Upper lobe of left lung (tissue), 6 donors: ENCODE measurements at regions not wholly inside any gene's neighbourhood (a gene's known extent, or its start where the extent isn't known, plus 50 kb on each side); places are given as distances from the start of the nearest gene placed in this dataset.

ENCODE experiments used
- ATAC-seq, 2 donors: fragments of 200-7000 bp; cut with Tn5 transposase; one replicate each; pipeline ENCODE4 v1.9.1; 2022; ENCODE audit warnings: mild to moderate bottlenecking in 2 of 2, moderate library complexity in 2 of 2; ENCODE audit not compliant: low FRiP score in 2 of 2
- DNase-seq, 2 donors: peaks; one replicate each; pipeline ENCODE4 v3.0.0-alpha.2; 2019 to 2020
- H3K27ac ChIP-seq, 4 donors: fragments of 200-600 bp; sonication (generic); one replicate each; pipeline ENCODE4 v1.5.1; 2016 to 2019
- H3K27me3 ChIP-seq, 4 donors: fragments of 200-600 bp; sonication (generic); one replicate each; pipeline ENCODE4 v1.5.1; 2017 to 2019
- H3K36me3 ChIP-seq, 4 donors: fragments of 200-600 bp; sonication (generic); one replicate each; pipeline ENCODE4 v1.5.1; 2016 to 2019
- H3K4me1 ChIP-seq, 4 donors: fragments of 200-600 bp; sonication (generic); one replicate each; pipeline ENCODE4 v1.5.1; 2018 to 2019
- H3K4me3 ChIP-seq, 4 donors: fragments of 200-600 bp; sonication (generic); one replicate each; pipeline ENCODE4 v1.5.1; 2017 to 2019; ENCODE audit warnings: mild to moderate bottlenecking in 2 of 4, moderate library complexity in 1 of 4
- H3K9me3 ChIP-seq, 4 donors: fragments of 200-600 bp; sonication (generic); one replicate each; pipeline ENCODE4 v1.5.1; 2018 to 2019
- EP300 ChIP-seq, 4 donors: sonication (generic); formaldehyde crosslinking; IDR thresholded peaks; one replicate each; pipeline ENCODE4 v1.5.1; 2017; ENCODE audit warnings: antibody characterized with exemption in 4 of 4, control low read depth in 2 of 4
- POLR2A ChIP-seq, 4 donors: fragments of 450-650 bp; IDR thresholded peaks; one replicate each; pipeline ENCODE4 v1.5.1; 2016 to 2017; ENCODE audit warnings: antibody characterized with exemption in 4 of 4, mild to moderate bottlenecking in 2 of 4
- POLR2AphosphoS5 ChIP-seq, 2 donors: sonication (generic); formaldehyde crosslinking; IDR thresholded peaks; one replicate each; pipeline ENCODE4 v1.5.1; 2017; ENCODE audit warnings: antibody characterized with exemption in 2 of 2
- WGBS, 2 donors: methylation state at CpG; one replicate each; pipeline ENCODE4 v1.1.5; 2017 to 2018; 5-methylcytosine and 5-hydroxymethylcytosine counted together
- TF ChIP-seq, protein P1 (sequence below), 6 experiments: fragments of 450-650 bp in 4 of 6; fragments of 200-600 bp in 2 of 6; sonication (generic) in 2 of 6; IDR thresholded peaks; one replicate each; pipeline ENCODE4 v1.5.1; 2016 to 2019; ENCODE audit warnings: antibody characterized with exemption in 6 of 6
- donor health status: DM: no; HTN: no; CAD: no; lungs with moderate emphysema.
- donor health status: DM: no; HTN: yes; CAD: no; lungs with severe emphysema.

DNA sequence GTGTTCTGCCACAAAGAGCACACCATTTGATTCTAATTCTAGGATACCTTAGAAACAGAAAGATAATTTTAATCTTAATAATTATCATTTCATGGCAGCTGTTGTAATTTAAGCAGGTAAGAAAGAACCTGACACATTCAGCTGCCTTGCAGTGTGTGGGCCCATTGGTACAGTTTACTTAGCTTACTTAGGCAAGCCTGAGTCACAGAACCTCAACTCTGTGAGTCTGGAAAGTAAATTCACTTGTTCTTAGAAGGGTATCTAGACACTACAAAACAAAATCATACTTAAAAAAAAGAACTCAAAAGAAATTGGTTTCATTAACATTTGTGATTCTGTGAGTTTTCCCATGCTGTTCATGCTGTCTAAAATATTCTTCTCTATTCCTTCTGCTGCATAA lies 956.3 kb upstream of the SLC39A10 start:
- Histone ChIP-seq H3K9me3 (no peaks in the 10 kb centered on the region), H3K4me1 (no peaks in the 10 kb centered on the region), H3K27me3 (no peaks in the 10 kb centered on the region), H3K36me3 (no peaks in the 10 kb centered on the region), H3K27ac (no peak overlapping the region), H3K4me3 (no peak overlapping the region)
- ATAC-seq, result no peak
- no peak for DNase-seq
- TF ChIP-seq POLR2A (IDR thresholded peaks at IDR 0.05), result no peak
- no peak for TF ChIP-seq EP300 (IDR thresholded peaks at IDR 0.05)
- TF ChIP-seq, protein P1, sequence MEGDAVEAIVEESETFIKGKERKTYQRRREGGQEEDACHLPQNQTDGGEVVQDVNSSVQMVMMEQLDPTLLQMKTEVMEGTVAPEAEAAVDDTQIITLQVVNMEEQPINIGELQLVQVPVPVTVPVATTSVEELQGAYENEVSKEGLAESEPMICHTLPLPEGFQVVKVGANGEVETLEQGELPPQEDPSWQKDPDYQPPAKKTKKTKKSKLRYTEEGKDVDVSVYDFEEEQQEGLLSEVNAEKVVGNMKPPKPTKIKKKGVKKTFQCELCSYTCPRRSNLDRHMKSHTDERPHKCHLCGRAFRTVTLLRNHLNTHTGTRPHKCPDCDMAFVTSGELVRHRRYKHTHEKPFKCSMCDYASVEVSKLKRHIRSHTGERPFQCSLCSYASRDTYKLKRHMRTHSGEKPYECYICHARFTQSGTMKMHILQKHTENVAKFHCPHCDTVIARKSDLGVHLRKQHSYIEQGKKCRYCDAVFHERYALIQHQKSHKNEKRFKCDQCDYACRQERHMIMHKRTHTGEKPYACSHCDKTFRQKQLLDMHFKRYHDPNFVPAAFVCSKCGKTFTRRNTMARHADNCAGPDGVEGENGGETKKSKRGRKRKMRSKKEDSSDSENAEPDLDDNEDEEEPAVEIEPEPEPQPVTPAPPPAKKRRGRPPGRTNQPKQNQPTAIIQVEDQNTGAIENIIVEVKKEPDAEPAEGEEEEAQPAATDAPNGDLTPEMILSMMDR (IDR thresholded peaks at IDR 0.05), result no peak
- no peak for TF ChIP-seq POLR2AphosphoS5 (IDR thresholded peaks at IDR 0.05)

DNA sequence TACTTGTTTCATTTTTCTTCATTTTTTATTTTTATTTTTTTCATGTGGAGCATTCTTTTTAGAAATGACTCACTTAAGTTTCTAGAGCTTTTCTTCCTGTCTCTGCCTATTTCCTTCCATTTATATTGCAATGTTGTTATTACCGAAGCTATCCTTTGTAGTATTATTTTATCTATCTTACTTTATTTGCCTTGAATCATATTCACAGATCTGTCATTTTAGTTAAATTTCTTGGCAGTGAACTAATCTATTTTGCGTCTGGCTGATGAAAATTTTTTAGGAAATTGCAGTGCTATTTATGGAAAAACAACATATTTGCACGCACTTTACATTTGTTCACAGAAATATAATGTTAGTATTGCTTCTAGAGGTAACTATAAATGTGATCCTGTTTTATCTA lies 956.9 kb upstream of the SLC39A10 start:
- no peak for TF ChIP-seq POLR2A (IDR thresholded peaks at IDR 0.05)
- no peak for TF ChIP-seq EP300 (IDR thresholded peaks at IDR 0.05)
- TF ChIP-seq POLR2AphosphoS5 (IDR thresholded peaks at IDR 0.05), result no peak
- TF ChIP-seq, protein P1 (IDR thresholded peaks at IDR 0.05), result no peak
- 72 to 73% methylated on average over 3 of the region's 3 CpGs for WGBS, 2 donors

DNA sequence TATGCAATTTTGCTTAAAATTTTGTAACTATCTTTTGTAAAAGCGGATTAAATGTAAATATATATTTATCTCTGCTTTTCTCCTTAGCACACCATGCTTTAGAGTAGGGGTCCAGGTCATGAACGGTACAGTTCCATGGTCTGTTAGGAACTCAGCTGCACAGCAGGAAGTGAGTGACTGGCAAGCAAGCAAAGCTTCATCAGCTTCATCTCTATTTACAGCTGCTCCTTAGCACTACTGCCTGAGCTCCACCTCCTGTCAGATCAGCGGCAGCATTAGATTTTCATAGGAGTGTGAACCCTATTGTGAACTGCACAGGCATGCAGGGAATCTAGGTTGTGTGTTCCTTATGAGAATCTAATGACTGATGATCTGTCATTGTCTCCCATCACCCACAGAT lies 959.0 kb upstream of the SLC39A10 start:
- Histone ChIP-seq H3K27me3 (no peaks in the 10 kb centered on the region), H3K9me3 (no peaks in the 10 kb centered on the region), H3K4me1 (no peaks in the 10 kb centered on the region), H3K27ac (no peak overlapping the region), H3K4me3 (no peak overlapping the region), H3K36me3 (no peaks in the 10 kb centered on the region)
- TF ChIP-seq POLR2AphosphoS5 (IDR thresholded peaks at IDR 0.05) (no peak), EP300 (IDR thresholded peaks at IDR 0.05) (no peak), POLR2A (IDR thresholded peaks at IDR 0.05) (no peak)
- TF ChIP-seq, protein P1 (IDR thresholded peaks at IDR 0.05), result no peak
- ATAC-seq, result no peak
- WGBS, 2 donors, result 46 to 52% methylated on average over 3 of the region's 3 CpGs
- no peak for DNase-seq

More for the DNA sequence above, 956.9 kb upstream of the SLC39A10 start:
- Histone ChIP-seq H3K9me3 (no peaks in the 10 kb centered on the region), H3K36me3 (no peaks in the 10 kb centered on the region), H3K27ac (no peak overlapping the region), H3K4me3 (no peak overlapping the region), H3K27me3 (no peaks in the 10 kb centered on the region), H3K4me1 (no peaks in the 10 kb centered on the region)
- ATAC-seq (no peak), DNase-seq (no peak)

DNA sequence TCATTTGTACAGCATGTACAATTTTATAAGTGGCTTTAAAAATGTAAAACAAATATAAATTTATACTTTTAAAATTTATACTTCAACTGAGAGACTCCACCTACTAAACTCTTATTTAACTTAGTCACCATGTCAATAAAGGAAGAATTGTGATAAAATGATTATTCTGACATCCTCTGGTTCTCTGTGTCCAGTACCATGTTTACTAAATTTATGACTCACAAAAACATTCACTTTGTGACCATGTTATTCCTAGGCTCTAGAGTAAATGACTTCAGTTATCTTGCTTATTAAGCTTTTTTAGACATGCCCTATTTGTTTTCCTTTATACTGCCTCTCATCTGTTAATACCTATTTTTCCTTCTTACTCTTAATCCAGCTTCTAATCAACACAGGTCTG lies 959.6 kb upstream of the SLC39A10 start:
- H3K27ac ChIP-seq, result no peak overlapping the region
- no peaks in the 10 kb centered on the region for H3K27me3 ChIP-seq
- ATAC-seq, result no peak
- H3K36me3 ChIP-seq, result no peaks in the 10 kb centered on the region
- DNase-seq, result no peak
- no peaks in the 10 kb centered on the region for H3K4me1 ChIP-seq
- no peak overlapping the region for H3K4me3 ChIP-seq
- no peaks in the 10 kb centered on the region for H3K9me3 ChIP-seq
- no peak for TF ChIP-seq POLR2A (IDR thresholded peaks at IDR 0.05)
- no peak for TF ChIP-seq POLR2AphosphoS5 (IDR thresholded peaks at IDR 0.05)
- no peak for TF ChIP-seq EP300 (IDR thresholded peaks at IDR 0.05)
- TF ChIP-seq, protein P1 (IDR thresholded peaks at IDR 0.05), result no peak

DNA sequence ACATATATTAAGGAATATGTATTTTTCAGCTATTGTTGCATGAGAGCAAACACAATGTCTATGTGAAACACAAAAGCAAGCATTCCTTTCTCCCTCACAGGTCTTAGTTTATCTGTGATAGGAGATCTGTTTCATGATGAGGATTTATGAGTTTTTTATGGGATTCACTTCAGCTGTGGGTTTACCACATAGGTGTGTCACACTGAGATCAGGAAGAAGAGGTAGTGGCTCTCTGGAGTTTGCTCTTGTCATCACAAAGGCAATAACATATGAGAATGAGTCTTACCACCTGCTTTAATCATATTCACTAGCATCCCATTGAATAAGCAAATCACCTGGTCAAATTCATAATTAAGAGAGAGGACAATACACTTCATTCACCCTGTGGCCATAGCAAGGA lies 960.3 kb upstream of the SLC39A10 start:
- DNase-seq (no peak), ATAC-seq (no peak)
- H3K36me3 ChIP-seq, result no peaks in the 10 kb centered on the region
- no peak overlapping the region for H3K27ac ChIP-seq
- TF ChIP-seq, protein P1 (IDR thresholded peaks at IDR 0.05), result no peak
- TF ChIP-seq EP300 (IDR thresholded peaks at IDR 0.05) (no peak), POLR2AphosphoS5 (IDR thresholded peaks at IDR 0.05) (no peak), POLR2A (IDR thresholded peaks at IDR 0.05) (no peak)
- H3K4me3 ChIP-seq, result no peak overlapping the region
- no peaks in the 10 kb centered on the region for H3K4me1 ChIP-seq
- H3K27me3 ChIP-seq, result no peaks in the 10 kb centered on the region
- no peaks in the 10 kb centered on the region for H3K9me3 ChIP-seq
